T47D (cell line): ENCODE measurements at regions not wholly inside any gene's neighbourhood (a gene's known extent, or its start where the extent isn't known, plus 50 kb on each side); places are given as distances from the start of the nearest gene placed in this dataset.

Source experiments
- DNase-seq, 2 experiments: peaks; one replicate each; pipeline versions ENCODE4 v3.0.0 to v3.0.0-alpha.2; 2011 to 2012; ENCODE audit warnings: low read depth in 1 of 2, low spot score in 1 of 2
- JUND ChIP-seq: IDR thresholded peaks from 2 replicates; pipeline ENCODE4 v1.6.1; 2012; ENCODE audit warnings: low read depth
- in situ Hi-C: cut with HindIII; loops from 2 replicates; pipeline ENCODE4 v1.10.0; 2016; ENCODE audit warnings: low sequenced_read_pairs, low pct_unique_long_range_greater_than_20kb

DNA sequence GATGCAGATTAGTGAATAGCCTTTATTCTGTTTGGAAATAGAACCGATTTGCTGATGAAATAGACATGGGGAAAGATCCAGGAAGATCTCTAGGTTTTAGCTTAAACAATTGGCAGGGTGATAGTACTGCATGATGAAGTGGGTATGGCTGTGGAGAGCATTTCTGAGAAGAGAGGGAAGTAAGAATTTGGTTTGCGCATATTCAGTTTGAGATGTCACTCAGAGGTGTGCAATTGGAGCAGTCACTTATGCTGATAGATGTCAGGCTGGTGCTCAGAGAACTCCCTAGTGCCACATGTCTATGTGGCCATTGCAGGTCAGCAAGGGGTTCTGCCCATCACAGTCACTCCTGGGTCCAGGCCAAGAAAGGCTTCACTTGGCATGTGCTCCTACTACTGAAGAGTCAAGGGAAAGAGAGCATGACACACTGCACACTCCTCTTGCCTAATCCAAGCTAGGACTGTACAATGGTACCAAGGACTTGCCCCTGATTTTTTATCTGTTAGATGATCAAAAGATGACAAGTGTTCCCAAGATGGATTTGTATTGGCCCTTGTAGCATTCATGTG, 57.2 kb upstream of the ST8SIA2 start:
- in situ Hi-C loops: no loop called here
- no peak for DNase-seq
- no peak for TF ChIP-seq JUND

DNA sequence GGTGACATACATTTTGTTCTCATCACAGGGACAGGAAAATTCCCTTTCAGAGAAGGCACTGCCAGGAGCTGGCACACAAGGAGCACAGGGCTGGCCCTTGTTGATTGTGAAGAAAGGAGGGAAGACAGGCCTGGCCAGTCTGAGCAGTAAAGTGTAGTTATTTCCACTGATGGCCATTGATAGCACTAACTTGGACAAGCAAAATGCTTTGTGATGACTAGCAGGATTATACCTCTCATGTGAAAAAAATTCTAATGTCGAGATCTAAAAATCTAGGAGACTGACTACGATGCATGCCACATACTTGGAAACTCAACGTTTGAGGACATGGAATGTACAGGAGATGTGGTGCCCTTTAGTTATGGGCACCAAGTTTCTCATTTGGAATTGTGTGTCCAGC, 54.3 kb upstream of the ST8SIA2 start:
- in situ Hi-C loops: no loop called here
- no peak for TF ChIP-seq JUND
- DNase-seq: peak in 1 of 2 experiments; percentile 22
